Fibroblast of mammary gland (primary cell): ENCODE measurements at regions not wholly inside any gene's neighbourhood (a gene's known extent, or its start where the extent isn't known, plus 50 kb on each side); places are given as distances from the start of the nearest gene placed in this dataset.

Experiments used
- DNase-seq: peaks from one replicate; pipeline ENCODE4 v3.0.0-alpha.2; 2010; ENCODE audit warnings: low read depth
- H3K4me3 ChIP-seq: 2 replicates; pipeline ENCODE4 v1.5.1; 2011; ENCODE audit warnings: low read depth, mild to moderate bottlenecking, low read length, moderate library complexity; ENCODE audit not compliant: control insufficient read depth
- CTCF ChIP-seq: conservative IDR thresholded peaks from 2 replicates; pipeline ENCODE4 v1.5.1; 2011; ENCODE audit warnings: low read depth, low read length, inconsistent platforms; ENCODE audit not compliant: control insufficient read depth, insufficient read depth

DNA sequence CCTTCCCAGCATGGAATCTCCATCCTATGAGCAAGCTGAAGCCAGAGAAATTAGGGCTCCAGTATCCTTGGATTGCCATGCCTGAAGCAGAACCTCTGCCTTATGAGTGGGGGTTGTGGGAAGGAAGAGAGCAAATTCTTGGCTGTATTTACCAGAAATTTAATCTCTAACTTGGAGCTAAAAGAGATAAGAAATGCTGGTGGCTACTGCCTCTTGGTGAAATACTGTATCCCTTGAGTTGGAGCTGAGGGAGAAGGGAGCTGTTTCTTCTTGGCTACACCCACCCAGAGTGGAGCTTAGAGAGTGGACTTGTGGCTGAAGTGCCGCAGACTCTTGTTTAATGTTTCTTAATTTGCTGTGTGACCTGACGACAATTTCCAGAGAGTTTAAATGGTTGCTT, 447.3 kb downstream of the ARHGEF28 start:
- no peak for TF ChIP-seq CTCF
- no peak for DNase-seq
- H3K4me3 ChIP-seq = no peak overlapping the region

DNA sequence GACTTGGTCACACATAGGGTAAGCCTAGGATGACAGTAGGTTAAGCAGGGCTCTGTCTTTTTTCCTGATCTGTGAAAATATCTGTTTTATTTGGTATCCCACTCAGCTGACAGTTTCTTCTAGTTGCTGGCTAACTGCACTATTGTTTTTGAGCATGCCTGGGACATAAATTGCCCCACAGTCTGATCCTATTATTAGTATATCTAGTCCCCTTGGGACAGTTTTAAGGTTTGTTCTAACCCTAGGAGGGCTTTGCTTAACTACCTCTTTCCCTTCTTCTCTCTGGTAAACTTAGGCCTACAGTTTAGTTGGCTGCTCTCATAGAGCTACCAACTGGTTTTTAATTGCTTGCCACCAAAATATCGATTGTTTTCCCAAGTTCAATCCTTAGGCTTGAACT, 446.6 kb downstream of the ARHGEF28 start:
- TF ChIP-seq CTCF = no peak
- DNase-seq = no peak
- no peak overlapping the region for H3K4me3 ChIP-seq

GRCh38 chr5:74070766-74071165, 444.8 kb downstream of the ARHGEF28 start:
- H3K4me3 ChIP-seq = no peak overlapping the region
- TF ChIP-seq CTCF = no peak
- no peak for DNase-seq

- no peak for DNase-seq
- no peak overlapping the region for H3K4me3 ChIP-seq
- TF ChIP-seq CTCF = no peak
These were observed 443.7 kb downstream of the ARHGEF28 start for GRCh38 chr5:74069741-74070140.

- no peak for TF ChIP-seq CTCF
- DNase-seq = peak; percentile 8
- H3K4me3 ChIP-seq = no peak overlapping the region
These were observed 441.9 kb downstream of the ARHGEF28 start for GRCh38 chr5:74067748-74068541.

- H3K4me3 ChIP-seq = no peak overlapping the region
- TF ChIP-seq CTCF = no peak
- DNase-seq = no peak
These were observed 438.9 kb downstream of the ARHGEF28 start for GRCh38 chr5:74064911-74065310.

DNA sequence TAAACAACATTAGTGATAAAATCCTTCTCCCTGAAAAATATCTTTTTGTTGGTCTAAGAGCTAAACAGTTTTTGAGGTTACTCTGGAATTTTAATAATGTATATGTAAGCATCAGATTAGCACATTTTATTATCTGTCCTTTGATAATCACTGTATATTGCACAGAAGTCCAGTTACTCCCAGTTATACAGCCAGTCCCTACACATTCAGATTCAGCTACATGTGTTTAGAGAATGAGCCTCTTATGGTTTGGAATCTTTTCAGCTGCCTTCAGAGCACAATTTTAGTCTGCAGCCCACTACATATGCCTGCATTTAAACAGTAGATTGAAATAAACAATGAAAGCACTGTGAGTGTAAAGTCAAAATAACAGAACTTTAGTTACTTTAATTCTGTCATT, 438.2 kb downstream of the ARHGEF28 start:
- DNase-seq = no peak
- no peak overlapping the region for H3K4me3 ChIP-seq
- no peak for TF ChIP-seq CTCF
